HG03095 (cell line): ENCODE measurements at regions not wholly inside any gene's neighbourhood (a gene's known extent, or its start where the extent isn't known, plus 50 kb on each side); places are given as distances from the start of the nearest gene placed in this dataset.

ENCODE experiments used
- ATAC-seq: cut with Tn5 transposase; IDR thresholded peaks from one replicate; pipeline ENCODE4 v1.9.1; 2021; ENCODE audit warnings: moderate library complexity; ENCODE audit not compliant: unreplicated experiment

GRCh38 chr10:43864656-43865055, 216.0 kb upstream of the ZNF32 start:
- ATAC-seq = no peak

GRCh38 chr10:43863859-43864591, 215.3 kb upstream of the ZNF32 start:
- ATAC-seq = no peak

GRCh38 chr10:43863270-43863669, 214.6 kb upstream of the ZNF32 start:
- no peak for ATAC-seq

- ATAC-seq = no peak
These were observed 214.1 kb upstream of the ZNF32 start for GRCh38 chr10:43862756-43863155.

- no peak for ATAC-seq
These were observed 213.5 kb upstream of the ZNF32 start for GRCh38 chr10:43861966-43862751.

- no peak for ATAC-seq
These were observed 210.4 kb upstream of the ZNF32 start for GRCh38 chr10:43859016-43859525.

- no peak for ATAC-seq
These were observed 209.2 kb upstream of the ZNF32 start for GRCh38 chr10:43857931-43858315.

- no peak for ATAC-seq
These were observed 208.7 kb upstream of the ZNF32 start for GRCh38 chr10:43857206-43857930.

- ATAC-seq = no peak
These were observed 207.6 kb upstream of the ZNF32 start for GRCh38 chr10:43856299-43856698.

- no peak for ATAC-seq
These were observed 207.1 kb upstream of the ZNF32 start for GRCh38 chr10:43855667-43856210.

- ATAC-seq = no peak
These were observed 205.3 kb upstream of the ZNF32 start for GRCh38 chr10:43854007-43854406.

GRCh38 chr10:43853369-43853768, 204.7 kb upstream of the ZNF32 start:
- no peak for ATAC-seq

GRCh38 chr10:43852644-43853214, 204.0 kb upstream of the ZNF32 start:
- no peak for ATAC-seq

GRCh38 chr10:43852149-43852548, 203.5 kb upstream of the ZNF32 start:
- ATAC-seq = no peak

GRCh38 chr10:43851030-43851429, 202.3 kb upstream of the ZNF32 start:
- ATAC-seq = no peak

- ATAC-seq = no peak
These were observed 200.9 kb upstream of the ZNF32 start for GRCh38 chr10:43849551-43849950.

- no peak for ATAC-seq
These were observed 198.3 kb upstream of the ZNF32 start for GRCh38 chr10:43846968-43847367.

- no peak for ATAC-seq
These were observed 197.6 kb upstream of the ZNF32 start for GRCh38 chr10:43846187-43846680.

GRCh38 chr10:43845121-43845520, 196.4 kb upstream of the ZNF32 start:
- no peak for ATAC-seq

- ATAC-seq = no peak
These were observed 195.5 kb upstream of the ZNF32 start for GRCh38 chr10:43844221-43844620.
